G401 (cell line): ENCODE measurements at regions not wholly inside any gene's neighbourhood (a gene's known extent, or its start where the extent isn't known, plus 50 kb on each side); places are given as distances from the start of the nearest gene placed in this dataset.
A peak's percentile ranks its signal among the peaks of the same experiment; 100 is the strongest.
"Not testable (repeated sequence)": the region's sequence is repeated elsewhere in the genome, so short reads cannot be mapped to it uniquely, and the experiment has no call there.

Experiments
- DNase-seq: peaks from one replicate; pipeline ENCODE4 v3.0.0-alpha.2; 2015; ENCODE audit warnings: low spot score
- in situ Hi-C: cut with HindIII; loops from 2 replicates; pipeline ENCODE4 v1.10.0; 2016; ENCODE audit warnings: low sequenced_read_pairs, mixed read lengths

- in situ Hi-C loops = no loop called here
- DNase-seq = no peak
Observed at GRCh38 chr4:123589301-123589700, 192.7 kb downstream of the SPRY1 start.

GRCh38 chr4:123591875-123592274 lies 195.3 kb downstream of the SPRY1 start:
- in situ Hi-C loops = no loop called here
- no peak for DNase-seq

GRCh38 chr4:123593655-123594054 lies 197.1 kb downstream of the SPRY1 start:
- in situ Hi-C loops = no loop called here

GRCh38 chr4:123596805-123597204 lies 200.2 kb downstream of the SPRY1 start:
- in situ Hi-C loops = no loop called here

More at GRCh38 chr4:123593655-123594054, 197.1 kb downstream of the SPRY1 start:
- no peak for DNase-seq

GRCh38 chr4:123597586-123597985 lies 201.0 kb downstream of the SPRY1 start:
- in situ Hi-C loops = no loop called here
- DNase-seq = no peak

More at GRCh38 chr4:123596805-123597204, 200.2 kb downstream of the SPRY1 start:
- no peak for DNase-seq

GRCh38 chr4:123598331-123598730 lies 201.7 kb downstream of the SPRY1 start:
- in situ Hi-C loops = no loop called here
- DNase-seq = no peak

- in situ Hi-C loops = no loop called here
- no peak for DNase-seq
Observed at GRCh38 chr4:123599061-123599919, 202.7 kb downstream of the SPRY1 start.

GRCh38 chr4:123599920-123600810 lies 203.6 kb downstream of the SPRY1 start:
- in situ Hi-C loops = no loop called here
- peak; percentile 47 for DNase-seq

GRCh38 chr4:123600987-123601904 lies 204.7 kb downstream of the SPRY1 start:
- no peak for DNase-seq
- in situ Hi-C loops = no loop called here

- in situ Hi-C loops = no loop called here
Observed at GRCh38 chr4:123602007-123602406, 205.4 kb downstream of the SPRY1 start.

GRCh38 chr4:123603165-123603564 lies 206.6 kb downstream of the SPRY1 start:
- DNase-seq = no peak
- in situ Hi-C loops = no loop called here

More at GRCh38 chr4:123602007-123602406, 205.4 kb downstream of the SPRY1 start:
- DNase-seq = no peak

GRCh38 chr4:123605797-123606196 lies 209.2 kb downstream of the SPRY1 start:
- DNase-seq, in situ Hi-C loops: not testable (repeated sequence)

GRCh38 chr4:123606336-123606735 lies 209.7 kb downstream of the SPRY1 start:
- DNase-seq = no peak
- in situ Hi-C loops = no loop called here

GRCh38 chr4:123606946-123607542 lies 210.4 kb downstream of the SPRY1 start:
- no peak for DNase-seq
- in situ Hi-C loops = no loop called here

- no peak for DNase-seq
- in situ Hi-C loops = no loop called here
Observed at GRCh38 chr4:123609829-123610228, 213.2 kb downstream of the SPRY1 start.

- DNase-seq = no peak
- in situ Hi-C loops = no loop called here
Observed at GRCh38 chr4:123613586-123614344, 217.2 kb downstream of the SPRY1 start.

GRCh38 chr4:123615901-123616300 lies 219.3 kb downstream of the SPRY1 start:
- in situ Hi-C loops = no loop called here
- no peak for DNase-seq

- in situ Hi-C loops = no loop called here
- peak; percentile 82 for DNase-seq
Observed at GRCh38 chr4:123616951-123617461, 220.4 kb downstream of the SPRY1 start.
